HG02970 (cell line): ENCODE measurements at regions not wholly inside any gene's neighbourhood (a gene's known extent, or its start where the extent isn't known, plus 50 kb on each side); places are given as distances from the start of the nearest gene placed in this dataset.
"Not testable (repeated sequence)": the region's sequence is repeated elsewhere in the genome, so short reads cannot be mapped to it uniquely, and the experiment has no call there.

Source experiments
- ATAC-seq: cut with Tn5 transposase; IDR thresholded peaks from one replicate; pipeline ENCODE4 v1.9.1; 2021; ENCODE audit warnings: mild to moderate bottlenecking, moderate library complexity, moderate number of reproducible peaks; ENCODE audit not compliant: unreplicated experiment, low FRiP score

DNA sequence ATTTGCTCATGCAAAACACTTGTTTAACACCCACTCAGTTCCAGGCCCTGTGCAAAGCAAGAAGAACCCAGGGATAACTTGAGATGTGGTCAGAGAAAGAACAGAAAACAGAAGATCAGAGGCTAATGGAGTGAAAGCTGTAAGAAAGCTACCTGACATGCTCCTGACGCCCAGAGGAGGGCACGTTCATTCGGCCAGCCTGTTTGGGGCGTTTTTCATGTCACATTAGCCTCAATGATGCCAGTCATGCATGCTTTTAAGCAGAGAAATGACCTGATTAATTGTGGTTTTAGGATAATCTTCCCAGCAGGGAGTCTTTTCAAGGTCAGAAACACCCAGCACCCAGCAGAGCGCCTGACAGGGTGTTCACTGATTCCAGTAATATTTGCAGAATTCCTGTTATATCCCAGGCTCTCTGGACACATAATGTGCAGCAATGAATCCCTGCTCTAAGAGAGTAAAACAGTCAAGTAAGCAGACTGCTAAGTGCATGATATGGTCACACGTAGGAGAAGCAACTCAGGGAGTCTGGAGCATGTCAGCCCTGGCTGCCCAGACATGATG is 320.0 kb downstream of the LRATD1 start:
- no peak for ATAC-seq

DNA sequence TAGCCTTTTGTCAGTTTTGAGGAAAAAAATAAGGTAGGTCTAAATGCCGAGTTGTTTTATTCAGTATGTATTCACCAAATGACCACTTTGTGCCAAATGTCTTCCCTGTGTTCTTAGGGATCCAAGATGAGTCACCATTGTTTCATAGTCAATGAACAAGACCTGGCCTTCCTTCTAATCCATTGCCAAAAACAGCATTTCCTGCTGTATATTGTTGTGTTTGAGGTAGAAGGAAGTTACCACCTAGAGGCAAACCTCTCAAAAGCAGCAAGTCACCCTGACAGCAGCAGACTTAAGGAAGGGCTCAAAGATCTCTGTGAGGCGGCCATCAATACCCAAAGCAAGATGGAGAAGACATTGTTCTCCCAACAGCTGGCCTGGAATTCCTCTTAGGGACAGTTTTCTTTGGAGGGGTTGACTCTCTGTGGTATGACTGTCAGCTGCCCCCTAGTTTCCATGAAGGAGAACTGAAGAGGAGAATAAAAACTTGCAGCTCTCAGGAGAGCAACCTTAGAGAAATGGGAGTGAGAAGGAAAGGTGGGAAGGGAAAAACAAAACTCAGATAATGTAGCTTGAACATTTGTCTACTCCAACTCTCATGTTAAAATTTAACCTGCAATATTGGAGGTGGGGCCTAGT is 328.3 kb downstream of the LRATD1 start:
- no peak for ATAC-seq

DNA sequence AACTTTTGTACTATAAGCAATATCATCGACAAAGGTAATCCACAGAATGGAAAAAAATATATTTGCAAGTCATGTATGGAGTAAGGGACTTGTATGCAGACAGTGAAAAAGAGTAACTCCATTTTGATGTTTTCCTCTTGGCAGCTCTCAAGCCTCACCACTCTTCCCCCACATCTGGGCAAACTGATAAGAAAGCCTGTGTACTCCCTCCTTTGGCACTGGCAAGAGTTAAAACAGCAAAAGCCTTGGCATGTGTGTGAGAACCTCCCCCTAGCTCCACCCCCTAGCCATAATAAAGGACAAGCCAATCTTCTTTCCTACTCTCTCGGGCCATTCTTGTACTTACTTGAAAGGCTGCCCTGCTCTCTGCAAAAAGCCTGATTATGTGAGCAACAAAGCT is 335.2 kb downstream of the LRATD1 start:
- ATAC-seq: no peak

DNA sequence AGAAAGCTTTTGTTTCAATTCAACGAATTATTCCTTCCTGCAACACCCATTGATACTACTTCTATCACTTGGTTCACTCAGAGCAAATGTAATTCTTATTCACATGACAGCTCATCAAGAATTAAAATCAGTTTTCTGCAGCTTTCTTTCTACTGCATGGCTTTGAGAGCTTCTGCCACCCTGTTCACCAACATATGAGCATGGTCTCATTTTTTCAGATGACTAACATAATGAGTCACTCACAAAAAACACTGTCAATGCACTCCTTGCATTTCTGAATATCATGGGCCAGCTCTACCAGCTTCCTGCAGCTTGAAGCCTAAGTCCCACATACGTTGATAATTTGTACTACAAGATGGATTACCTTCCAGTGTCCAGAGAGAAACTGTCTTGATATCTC is 342.9 kb downstream of the LRATD1 start:
- no peak for ATAC-seq

DNA sequence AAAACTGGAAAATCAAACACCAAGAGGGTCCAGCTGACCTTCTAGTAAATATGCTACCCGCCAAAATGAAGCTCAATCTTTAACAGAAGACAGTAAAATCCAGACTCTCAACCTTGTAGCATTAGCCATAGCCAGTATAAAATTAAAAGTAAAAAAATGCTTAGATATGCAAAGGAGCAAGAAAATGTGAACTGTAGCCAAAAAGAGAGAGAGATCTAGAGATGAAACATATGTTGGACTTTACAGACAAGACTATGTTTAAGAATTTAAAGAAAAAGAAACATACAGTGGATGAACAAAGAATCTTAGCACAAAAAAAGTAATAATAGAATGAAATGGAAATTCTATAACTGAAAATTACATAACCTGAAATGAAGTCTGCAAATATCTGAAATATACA is 344.5 kb downstream of the LRATD1 start:
- no peak for ATAC-seq

DNA sequence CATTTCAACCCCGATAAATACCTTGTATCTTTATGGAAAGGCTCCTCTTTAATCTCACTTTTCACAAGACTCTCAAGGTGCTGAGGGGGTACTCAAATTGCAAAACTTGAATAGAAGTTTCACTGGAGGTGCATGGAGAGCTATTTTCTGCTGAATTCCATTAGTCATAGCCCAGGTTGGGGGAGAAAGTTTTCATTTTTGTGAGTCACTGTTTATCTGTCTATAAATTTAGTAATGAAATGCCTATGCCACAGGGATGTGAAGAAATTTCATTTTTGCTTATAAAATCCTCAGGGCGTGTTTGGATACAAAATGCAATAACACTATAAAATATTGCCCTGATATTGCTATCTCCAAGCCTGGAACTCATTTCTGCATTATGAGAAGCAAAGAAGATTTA is 346.3 kb downstream of the LRATD1 start:
- ATAC-seq: no peak

DNA sequence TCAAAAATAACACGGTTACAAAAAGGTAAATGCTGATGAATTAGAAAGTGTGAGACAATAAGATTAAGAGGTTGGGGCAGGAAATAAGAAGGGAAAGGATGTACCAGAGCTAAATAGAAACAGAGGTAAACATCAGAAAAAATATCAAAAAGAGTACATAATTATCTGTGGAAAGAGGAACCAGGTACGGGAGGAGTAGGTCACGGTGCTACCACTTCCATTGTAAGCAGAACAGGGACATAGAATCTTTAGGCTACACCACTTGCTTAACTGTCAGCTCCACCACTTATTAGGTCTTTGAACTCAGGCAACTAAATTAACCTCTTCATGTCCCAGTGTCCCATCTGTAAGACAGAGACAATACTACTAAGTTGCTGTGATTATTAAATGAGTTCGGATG is 350.3 kb downstream of the LRATD1 start:
- no peak for ATAC-seq

DNA sequence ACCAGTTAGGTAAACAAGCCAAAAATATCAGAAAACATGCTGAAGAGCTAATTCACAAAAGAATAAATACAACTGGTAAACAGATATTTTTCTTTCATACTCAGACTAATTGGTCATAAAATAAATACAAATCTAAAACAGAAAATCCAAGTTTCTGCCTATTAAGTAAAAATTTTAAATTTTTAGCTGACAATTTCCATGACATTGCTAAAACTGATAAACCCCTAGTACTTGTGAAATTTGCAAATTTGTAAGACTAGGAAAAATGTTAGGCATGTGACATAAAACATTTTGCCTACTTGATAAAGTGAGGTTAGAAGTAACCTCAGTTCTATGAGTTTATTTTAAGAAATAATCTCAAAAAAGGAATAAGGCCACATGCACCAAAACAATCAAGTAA is 356.1 kb downstream of the LRATD1 start:
- no peak for ATAC-seq

DNA sequence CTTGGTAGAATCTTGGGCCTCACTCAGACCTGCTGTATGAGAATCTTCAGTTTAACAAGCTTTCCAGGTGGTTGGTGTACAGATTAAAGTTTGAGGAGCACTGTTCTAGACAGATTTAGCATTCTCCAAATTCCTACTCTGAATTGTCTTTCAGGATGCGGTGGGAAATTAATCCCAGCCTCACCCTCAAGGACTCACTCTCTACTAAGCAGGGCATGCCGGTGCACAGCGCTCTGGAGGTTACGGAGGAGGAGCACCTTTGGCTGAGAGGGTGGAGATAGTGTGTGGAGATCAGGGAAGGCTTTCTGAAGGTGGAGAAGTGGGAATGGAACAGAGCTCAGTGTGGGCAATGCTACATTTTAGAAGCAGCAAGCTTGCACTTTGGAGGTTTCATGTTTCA is 359.2 kb downstream of the LRATD1 start:
- ATAC-seq: no peak

DNA sequence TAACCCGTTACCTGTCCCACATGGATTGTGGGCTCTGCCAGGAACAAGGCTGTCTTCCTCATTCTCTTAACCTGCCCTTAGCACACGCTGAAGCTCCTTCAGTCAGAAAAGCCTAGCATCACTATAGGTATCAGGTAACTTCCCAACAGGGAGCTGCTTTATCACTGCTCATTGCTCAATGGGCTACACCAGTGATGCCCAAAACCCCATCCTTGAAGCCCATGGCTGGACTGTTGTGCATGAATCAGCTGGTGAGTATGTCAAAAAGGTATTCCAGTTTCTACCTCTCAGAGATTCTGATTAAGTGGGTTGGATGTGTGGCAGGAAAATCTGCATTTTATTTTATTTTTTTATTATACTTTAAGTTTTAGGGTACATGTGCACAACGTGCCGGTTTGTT is 362.2 kb downstream of the LRATD1 start:
- no peak for ATAC-seq

DNA sequence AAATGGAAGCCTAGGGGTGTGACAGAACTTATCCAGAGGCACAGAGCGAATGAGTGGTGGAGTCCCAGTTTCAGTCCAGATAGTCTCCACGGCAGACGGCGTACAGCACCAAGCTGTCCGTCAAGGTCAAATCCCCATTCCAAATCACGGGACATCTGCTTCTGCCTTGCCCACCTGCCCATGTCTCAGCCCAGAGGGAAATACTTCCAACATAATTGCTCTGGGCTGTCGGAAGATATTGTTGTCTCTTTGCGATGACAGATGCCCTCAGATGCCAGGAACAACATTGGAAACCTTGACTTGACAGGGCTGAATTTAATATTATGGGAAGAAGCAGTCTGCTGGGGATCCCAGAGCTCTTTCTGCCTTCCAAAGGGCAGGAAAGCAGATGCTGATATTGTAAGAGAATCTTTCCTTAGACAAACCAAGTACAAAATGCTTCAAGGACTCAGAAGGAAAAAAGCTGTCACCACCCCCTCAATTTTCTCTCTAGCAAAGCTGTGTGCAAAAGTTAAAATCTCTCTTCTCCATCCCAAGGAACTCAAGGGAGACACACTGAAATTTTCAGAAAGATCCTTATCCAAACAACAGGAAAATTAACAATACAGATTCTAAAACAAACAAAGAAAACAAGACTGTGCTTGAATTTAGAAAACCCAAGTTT is 364.0 kb downstream of the LRATD1 start:
- ATAC-seq: no peak

DNA sequence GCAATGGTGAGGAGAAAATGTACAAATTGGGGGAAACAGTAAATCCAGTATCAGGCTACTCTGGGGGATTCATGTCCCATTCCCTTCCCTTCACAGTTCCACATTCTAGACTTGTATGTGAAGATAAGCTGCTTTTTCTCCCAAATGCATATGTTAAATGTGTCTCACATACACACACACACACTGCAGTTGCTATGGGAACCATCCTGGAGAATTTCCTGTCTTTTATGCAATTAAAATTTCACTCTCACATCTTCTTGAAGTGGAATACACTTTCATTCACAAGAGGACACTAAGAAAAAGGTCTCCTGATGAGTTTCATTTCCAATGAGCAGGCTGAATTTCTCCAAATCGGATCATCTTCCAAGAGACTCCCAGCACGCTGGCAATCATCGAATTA is 366.0 kb downstream of the LRATD1 start:
- ATAC-seq: no peak

DNA sequence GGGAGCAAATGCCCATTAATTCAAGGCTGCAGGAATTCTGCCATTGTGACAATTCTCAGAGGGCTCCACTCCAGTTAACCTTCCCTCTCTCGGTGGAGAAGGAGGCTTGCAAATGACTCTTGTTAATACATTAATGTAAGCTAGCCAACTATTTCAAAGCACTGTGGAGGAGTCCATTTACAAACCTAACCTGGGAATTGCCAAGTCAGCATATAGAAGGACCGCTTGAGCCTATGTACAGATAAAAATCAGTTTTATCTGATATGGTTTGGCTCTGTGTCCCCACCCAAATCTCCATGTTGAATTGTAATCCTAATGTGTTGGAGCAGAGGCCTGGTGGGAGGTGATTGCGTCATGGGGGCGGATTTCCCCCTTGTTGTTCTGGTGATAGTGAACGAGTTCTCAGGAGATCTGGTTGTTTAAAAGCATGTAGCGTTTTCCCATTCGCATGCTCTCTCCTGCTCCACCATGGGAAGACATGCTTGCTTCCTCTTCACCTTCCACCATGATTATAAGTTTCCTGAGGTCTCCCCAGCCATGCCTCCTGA is 366.7 kb downstream of the LRATD1 start:
- no peak for ATAC-seq

DNA sequence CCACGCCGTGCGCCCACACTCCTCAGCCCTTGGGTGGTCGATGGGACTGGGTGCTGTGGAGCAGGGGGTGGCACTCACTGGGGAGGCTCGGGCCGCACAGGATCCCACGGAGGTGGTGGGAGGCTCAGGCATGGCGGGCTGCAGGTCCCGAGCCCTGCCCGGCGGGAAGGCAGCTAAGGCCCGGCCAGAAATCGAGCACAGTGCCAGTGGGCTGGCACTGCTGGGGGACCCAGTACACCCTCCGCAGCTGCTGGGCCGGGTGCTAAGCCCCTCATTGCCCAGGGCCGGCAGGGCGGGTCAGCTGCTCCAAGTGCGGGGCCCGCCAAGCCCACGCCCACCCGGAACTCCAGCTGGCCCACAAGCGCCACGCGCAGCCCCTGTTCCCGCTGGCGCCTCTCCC is 370.0 kb downstream of the LRATD1 start:
- ATAC-seq: not testable (repeated sequence)

DNA sequence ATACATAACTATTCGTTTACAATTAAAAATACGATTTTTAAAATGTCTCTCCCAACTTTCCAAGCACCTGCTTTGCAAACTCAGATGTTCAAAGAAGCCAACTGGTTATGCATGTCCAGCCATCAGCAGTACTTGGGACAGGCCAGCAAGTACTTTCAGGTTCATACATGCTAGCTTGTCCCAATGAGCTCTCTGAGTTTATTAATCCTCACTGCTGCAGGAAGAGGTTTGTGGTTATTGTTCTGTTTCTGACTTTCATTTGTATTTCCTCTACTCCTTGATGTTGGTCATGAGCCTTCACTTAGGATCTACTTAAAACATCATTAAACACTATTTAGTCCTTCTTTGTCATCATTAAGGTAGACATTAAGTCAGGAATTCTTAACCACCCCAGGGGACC is 374.1 kb downstream of the LRATD1 start:
- ATAC-seq: no peak

DNA sequence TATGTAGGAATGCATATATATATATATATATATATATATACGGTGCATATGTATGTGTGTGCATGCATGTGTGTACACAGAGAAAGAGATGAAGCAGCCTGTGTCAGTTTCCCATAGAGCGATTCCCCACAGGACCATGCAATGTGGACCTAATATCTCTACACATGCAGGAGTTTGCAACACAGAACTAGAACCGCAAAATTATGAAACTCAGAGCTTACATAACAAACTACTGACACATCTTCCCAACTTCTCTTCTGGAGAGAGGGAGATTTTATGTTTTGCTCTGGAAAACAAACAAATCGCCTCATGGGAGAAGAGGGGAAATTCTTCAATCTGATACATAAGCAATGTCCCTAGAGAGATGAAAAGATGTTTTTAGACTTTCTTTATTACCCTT is 377.2 kb downstream of the LRATD1 start:
- no peak for ATAC-seq

DNA sequence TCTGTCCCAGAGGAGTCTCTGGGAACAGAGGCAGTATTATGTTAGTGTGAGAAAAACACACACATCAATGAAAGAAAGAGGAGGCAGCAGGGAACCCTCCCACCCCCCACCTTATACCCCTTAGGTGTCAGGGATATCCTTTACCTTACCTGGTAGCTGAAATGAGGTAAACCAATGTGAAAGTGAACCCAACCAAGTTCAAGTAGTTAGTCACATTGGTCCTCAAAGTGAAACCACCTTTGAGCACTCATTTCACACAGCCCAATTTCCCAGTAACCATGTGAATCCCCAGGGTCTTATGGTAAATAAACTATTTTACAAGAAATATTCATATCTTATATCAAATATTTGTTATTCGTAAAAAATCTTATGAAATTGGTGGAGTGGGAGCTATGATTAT is 377.8 kb downstream of the LRATD1 start:
- ATAC-seq: no peak

DNA sequence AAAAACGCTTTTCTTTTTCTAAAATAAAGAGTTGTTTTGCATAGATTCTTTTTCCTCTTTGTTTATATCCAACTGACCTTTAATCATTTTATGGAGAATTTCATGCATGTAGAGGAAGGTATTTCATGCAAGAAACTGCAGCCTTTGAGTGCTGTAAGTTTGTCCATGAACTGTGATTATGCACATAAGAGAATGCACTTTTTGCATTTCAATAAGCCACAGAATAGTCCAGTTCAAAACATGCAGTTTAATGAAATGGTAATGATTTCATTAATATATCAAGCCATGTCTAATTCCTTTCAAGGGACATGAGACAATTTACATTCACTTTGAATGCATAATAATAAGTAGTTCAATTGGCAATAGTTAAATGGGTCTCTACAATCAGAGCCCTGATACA is 386.3 kb downstream of the LRATD1 start:
- ATAC-seq: no peak

DNA sequence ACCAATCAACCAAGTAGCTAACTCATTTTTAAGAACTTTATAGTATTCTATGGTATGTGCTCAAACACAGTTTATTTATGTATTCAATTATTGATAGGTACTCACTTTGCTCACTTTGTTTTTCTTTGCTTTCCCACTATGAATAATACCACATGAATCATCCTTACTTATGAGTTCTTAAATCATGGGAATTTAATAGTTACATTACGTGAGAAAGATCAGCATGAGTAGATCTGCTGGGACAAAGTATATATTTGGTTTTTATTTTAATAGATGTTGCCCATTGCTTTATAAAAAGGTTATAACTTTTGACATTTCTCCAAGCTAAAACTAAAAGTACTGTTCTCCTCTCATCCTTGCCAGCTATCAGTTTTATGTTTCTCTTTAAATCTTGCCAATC is 390.7 kb downstream of the LRATD1 start:
- ATAC-seq: no peak

DNA sequence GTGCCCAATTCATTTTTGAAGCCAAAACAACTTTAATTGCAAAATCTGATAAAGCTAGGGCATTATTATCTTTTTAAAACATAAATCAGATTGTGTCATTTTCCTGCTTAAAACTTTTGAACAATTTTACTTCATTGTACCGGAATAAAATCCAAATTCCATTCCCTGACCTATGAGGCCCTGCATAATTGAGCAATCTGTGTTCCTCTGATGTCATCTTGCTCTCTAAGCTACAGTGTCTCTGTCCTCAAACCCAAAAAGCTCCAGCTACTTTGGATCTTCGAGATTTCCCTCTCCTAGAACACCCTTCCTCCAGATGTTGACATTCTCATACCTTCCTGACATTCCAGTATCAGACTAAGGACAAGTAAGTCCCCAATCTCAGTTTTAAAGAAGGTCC is 395.9 kb downstream of the LRATD1 start:
- no peak for ATAC-seq

DNA sequence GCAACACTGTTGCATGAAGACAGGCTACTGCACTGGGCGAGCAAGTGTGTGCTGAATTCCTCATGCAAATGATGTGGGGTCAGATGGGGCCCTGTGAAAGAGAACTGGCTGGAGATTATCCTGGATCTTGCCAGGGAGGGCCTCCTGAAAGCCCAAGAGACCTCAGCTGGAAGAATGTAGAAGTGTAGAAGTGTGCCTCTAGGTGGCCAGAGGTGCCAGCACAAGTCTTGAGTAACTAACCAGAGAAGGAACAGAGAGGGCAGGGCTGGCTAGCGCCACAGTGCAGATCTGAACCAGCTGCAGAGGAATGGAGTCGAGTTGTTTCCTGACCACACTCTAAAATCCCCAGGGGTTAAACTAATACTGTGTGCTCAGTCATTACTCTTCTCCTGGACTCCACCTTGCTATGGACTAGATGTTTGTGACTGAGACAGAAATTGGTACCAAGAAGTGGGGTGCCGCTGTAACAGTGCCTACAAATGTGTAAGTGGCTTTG is 399.3 kb downstream of the LRATD1 start:
- peak; percentile 88 for ATAC-seq

DNA sequence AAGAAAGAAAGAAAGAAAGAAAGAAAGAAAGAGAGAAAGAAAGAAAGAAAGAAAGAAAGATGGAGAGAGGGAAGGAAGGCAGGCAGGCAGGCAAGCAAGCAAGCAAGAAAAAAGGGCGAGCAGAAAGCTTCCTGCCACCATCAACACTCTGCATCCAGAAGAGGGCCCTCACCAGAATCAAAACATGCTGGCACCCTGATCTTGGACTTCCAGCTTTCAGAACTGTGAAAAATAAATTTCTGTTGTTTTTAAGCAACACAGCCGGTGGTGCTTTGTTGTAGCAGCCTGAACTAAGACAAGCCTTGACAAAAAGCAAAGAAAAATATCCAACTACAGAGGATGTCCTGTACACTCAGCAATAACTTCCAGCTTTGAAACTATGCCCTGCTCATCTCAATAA is 401.7 kb downstream of the LRATD1 start:
- ATAC-seq: no peak
